PC-9 (cell line): ENCODE measurements at regions not wholly inside any gene's neighbourhood (a gene's known extent, or its start where the extent isn't known, plus 50 kb on each side); places are given as distances from the start of the nearest gene placed in this dataset.

Source experiments
- CTCF ChIP-seq: fragments of 200-600 bp; sonication (generic); conservative IDR thresholded peaks from 2 replicates; pipeline ENCODE4 v1.6.1; 2017; ENCODE audit warnings: mixed run types, antibody characterized with exemption, mild to moderate bottlenecking, moderate library complexity
- EZH2 ChIP-seq: fragments of 200-600 bp; sonication (generic); IDR thresholded peaks from 2 replicates; pipeline ENCODE4 v1.8.0; 2017; ENCODE audit warnings: antibody characterized with exemption, low read depth

GRCh38 chr2:130261970-130262760 is 63.9 kb upstream of the TUBA3E start:
- no peak for TF ChIP-seq CTCF
- no peak for TF ChIP-seq EZH2
